Pons (tissue), 1 donor: ENCODE measurements at regions not wholly inside any gene's neighbourhood (a gene's known extent, or its start where the extent isn't known, plus 50 kb on each side); places are given as distances from the start of the nearest gene placed in this dataset.
A peak's percentile ranks its signal among the peaks of the same experiment; 100 is the strongest.

ENCODE experiments used
- DNase-seq: peaks from one replicate; pipeline ENCODE4 v3.0.0-alpha.2; 2016; ENCODE audit warnings: low spot score

- no peak for DNase-seq
Observed at GRCh38 chr4:181946902-181947301, 296.3 kb upstream of the TENM3 start.

- no peak for DNase-seq
Observed at GRCh38 chr4:181948839-181949382, 294.3 kb upstream of the TENM3 start.

- DNase-seq: no peak
Observed at GRCh38 chr4:181949704-181950312, 293.4 kb upstream of the TENM3 start.

- no peak for DNase-seq
Observed at GRCh38 chr4:181950372-181951127, 292.7 kb upstream of the TENM3 start.

GRCh38 chr4:181951265-181951664 is 291.9 kb upstream of the TENM3 start:
- DNase-seq: no peak

- DNase-seq: no peak
Observed at GRCh38 chr4:181952478-181952877, 290.7 kb upstream of the TENM3 start.

GRCh38 chr4:181956512-181956911 is 286.7 kb upstream of the TENM3 start:
- no peak for DNase-seq

- peak; percentile 58 for DNase-seq
Observed at GRCh38 chr4:181957088-181957487, 286.1 kb upstream of the TENM3 start.

GRCh38 chr4:181958446-181958845 is 284.8 kb upstream of the TENM3 start:
- DNase-seq: no peak

GRCh38 chr4:181959121-181959520 is 284.1 kb upstream of the TENM3 start:
- no peak for DNase-seq

- DNase-seq: no peak
Observed at GRCh38 chr4:181960384-181960783, 282.8 kb upstream of the TENM3 start.

GRCh38 chr4:181962321-181962720 is 280.9 kb upstream of the TENM3 start:
- no peak for DNase-seq

GRCh38 chr4:181964731-181965130 is 278.5 kb upstream of the TENM3 start:
- DNase-seq: no peak

GRCh38 chr4:181966104-181966551 is 277.1 kb upstream of the TENM3 start:
- no peak for DNase-seq

- no peak for DNase-seq
Observed at GRCh38 chr4:181967401-181967800, 275.8 kb upstream of the TENM3 start.

GRCh38 chr4:181968371-181968770 is 274.8 kb upstream of the TENM3 start:
- peak; percentile 27 for DNase-seq

GRCh38 chr4:181969151-181969550 is 274.1 kb upstream of the TENM3 start:
- no peak for DNase-seq

- no peak for DNase-seq
Observed at GRCh38 chr4:181970366-181970765, 272.8 kb upstream of the TENM3 start.

- peak; percentile 15 for DNase-seq
Observed at GRCh38 chr4:181971411-181971810, 271.8 kb upstream of the TENM3 start.

GRCh38 chr4:181971973-181972372 is 271.2 kb upstream of the TENM3 start:
- no peak for DNase-seq

- DNase-seq: no peak
Observed at GRCh38 chr4:181976764-181977163, 266.4 kb upstream of the TENM3 start.

GRCh38 chr4:181982437-181982836 is 260.8 kb upstream of the TENM3 start:
- DNase-seq: no peak

- DNase-seq: no peak
Observed at GRCh38 chr4:181982856-181983255, 260.3 kb upstream of the TENM3 start.
